HG03558 (cell line): ENCODE measurements at regions not wholly inside any gene's neighbourhood (a gene's known extent, or its start where the extent isn't known, plus 50 kb on each side); places are given as distances from the start of the nearest gene placed in this dataset.

Experiments used
- ATAC-seq: cut with Tn5 transposase; IDR thresholded peaks from one replicate; pipeline ENCODE4 v1.9.1; 2021; ENCODE audit warnings: moderate number of reproducible peaks; ENCODE audit not compliant: unreplicated experiment; ENCODE audit errors: extremely low read depth

- ATAC-seq = no peak
These were observed 175.9 kb upstream of the LRIG3 start for GRCh38 chr12:59096246-59096645.

DNA sequence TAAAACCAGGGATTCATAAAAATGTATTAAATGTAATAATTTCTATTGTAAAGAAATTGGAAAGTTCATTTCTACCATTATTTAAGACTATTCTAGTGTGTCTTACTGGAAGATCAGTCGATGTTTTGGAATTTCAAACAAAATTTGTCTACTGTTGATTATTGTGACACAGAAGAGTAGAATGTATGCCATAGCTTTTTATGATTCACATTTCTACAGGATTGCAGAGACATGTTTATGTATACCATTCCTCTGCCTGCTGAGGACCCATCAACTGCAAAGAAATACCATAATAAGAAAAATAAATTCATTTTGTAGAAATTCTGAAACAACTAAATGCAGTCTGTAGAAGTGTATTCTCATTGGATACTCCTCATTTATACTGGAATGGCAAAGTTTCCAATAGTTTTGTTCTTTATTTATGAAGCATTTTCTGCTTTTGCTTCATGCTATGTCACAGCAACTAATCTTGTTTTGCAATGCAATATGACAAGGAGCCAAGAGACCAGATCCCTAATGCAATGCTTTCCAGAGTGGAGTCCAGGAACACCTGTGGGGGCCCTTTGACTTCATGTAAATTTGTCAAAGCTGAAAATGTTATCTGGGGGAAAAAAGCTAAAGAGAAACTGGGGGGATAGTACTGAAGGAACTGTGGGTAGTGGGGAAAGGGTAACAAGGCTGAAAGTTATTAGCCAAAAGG, 172.9 kb upstream of the LRIG3 start:
- ATAC-seq = no peak

GRCh38 chr12:59088673-59089072, 168.4 kb upstream of the LRIG3 start:
- no peak for ATAC-seq

DNA sequence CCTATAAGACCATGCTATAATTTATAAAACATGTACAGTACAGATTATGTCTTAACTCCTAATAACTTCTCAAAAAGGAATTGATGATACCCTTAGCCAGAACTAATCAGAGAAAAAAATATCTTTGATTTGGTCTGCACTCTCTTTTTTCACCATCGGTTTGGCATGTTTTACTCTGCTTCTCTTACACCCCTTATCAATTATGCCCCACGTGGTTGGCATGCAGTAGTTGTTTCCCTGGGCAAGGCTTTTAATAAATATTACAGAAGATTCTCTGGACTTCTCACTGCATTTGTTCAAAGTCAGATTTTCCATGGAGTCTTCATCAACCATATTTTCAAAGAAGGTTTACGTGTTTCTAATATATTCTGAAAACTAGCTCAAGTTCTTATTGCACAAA, 167.4 kb upstream of the LRIG3 start:
- ATAC-seq = no peak

DNA sequence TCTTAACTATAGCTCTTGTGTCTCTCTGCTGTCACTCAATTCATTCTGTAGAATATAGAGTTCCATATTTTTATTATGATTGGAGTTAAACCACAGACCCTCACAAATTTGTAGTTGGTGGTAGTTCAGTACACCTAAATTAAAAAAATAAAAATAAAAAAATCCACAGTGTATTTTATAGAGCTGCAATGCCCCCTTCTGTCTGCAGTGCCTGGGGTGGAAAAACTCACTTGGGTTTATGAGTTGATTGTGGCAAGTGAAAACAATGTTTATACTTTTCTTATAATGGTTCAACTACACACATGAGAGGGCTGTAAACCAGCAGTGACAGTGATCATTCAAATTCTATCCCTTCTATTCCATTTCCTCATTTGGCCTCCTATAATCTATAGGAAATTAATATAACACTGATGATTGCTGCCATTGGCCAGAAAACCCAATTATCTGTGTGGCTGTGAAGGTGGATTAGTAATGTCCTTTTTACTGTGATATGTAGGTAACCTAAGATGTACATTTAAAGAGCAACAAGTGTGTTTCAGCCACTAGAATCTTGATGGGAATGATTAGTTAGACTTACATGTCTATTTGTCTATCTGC, 166.9 kb upstream of the LRIG3 start:
- ATAC-seq = no peak

DNA sequence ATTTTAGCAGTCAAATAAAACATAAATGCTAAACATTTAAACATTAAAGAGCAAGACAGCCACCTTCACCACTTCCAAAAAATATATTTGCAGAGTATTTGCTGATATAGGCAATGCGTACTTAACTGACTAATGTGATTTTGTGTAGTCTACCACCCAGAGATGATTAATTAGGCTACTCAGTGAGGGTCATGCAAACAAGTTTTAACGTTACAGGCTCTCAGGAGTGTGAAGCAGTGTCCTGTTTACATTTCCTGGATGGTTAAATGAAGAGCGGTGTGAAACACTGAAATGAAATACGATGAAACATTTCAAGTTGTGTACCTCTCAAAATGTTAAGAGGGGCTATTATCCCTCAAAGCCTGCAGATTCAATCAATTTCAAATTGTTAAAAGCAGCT, 165.8 kb upstream of the LRIG3 start:
- no peak for ATAC-seq

DNA sequence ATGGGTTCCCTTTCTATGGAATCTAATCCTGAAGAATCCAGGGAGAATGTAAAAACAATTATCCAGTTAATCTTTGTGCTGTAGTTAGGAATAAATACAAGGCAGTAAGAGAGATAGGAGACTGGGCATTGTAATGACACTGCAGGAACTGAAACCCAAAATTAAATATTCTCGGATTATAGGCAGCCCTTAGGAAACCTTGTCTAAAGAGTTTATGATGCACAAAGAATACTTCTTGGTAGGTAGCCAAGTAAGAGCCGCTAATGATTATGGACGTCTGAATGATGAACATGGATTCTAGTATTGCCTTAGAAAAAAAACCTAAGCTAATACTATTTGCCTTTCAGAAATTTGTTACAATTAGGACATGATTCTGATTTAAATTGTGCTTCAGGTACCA, 165.4 kb upstream of the LRIG3 start:
- no peak for ATAC-seq

DNA sequence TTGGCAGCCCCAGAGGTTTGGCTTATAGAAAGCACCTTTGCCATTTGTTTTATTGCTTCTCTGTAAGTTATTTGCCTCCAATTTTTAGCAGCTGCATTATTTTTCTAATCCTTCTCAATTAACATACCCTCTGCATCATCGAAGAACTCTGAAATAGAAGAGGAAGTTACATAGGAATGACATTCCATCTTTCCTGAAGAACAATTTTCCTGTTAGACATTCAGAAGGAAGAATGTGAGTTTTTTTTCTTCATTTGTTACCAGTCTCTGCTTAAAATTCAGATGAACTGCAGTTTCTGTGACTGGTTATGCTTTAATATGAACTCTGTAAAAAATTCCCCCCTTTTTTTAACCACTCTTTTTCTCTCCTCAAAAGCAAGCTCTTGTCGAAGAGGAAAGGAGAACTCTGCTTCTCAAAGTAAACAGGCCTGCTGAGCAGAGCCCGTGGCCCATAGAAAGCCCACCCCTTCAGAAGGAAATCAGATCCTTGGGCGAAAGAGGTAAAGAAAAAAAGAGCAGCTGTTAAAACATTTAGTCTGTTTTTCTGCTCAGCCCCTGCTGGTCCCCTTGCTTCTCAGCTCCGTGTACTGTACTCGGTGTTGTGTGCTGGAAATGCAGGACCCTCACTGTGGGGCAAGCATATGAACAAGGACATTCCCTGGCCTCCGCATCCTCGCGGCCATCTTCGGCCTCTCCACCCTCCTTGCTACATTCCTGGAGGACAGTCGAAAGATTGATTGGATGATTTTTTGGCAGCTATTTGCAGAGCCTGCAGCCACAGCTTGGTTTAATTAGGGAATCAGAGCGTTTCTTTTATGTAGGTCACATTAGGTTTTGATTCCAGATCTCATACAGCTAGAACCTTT, 164.4 kb upstream of the LRIG3 start:
- no peak for ATAC-seq

DNA sequence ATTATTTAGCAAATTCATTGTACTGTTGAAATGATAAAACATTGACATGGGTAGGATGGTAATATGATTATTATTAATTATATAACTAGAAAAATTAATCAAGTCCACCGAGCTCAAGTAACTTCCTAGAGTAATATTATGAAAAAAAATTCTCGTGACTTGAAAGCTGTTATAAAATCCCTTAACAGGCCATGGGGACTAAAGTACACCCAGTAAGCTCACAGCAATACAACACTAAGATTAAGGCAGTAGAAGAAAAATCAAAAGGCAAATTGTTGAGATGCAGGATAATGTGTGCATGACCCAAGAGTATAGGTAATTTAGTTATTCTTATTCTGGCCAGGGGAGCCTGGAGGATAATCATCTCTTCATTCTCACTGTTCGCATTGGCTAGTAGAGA, 162.6 kb upstream of the LRIG3 start:
- no peak for ATAC-seq

DNA sequence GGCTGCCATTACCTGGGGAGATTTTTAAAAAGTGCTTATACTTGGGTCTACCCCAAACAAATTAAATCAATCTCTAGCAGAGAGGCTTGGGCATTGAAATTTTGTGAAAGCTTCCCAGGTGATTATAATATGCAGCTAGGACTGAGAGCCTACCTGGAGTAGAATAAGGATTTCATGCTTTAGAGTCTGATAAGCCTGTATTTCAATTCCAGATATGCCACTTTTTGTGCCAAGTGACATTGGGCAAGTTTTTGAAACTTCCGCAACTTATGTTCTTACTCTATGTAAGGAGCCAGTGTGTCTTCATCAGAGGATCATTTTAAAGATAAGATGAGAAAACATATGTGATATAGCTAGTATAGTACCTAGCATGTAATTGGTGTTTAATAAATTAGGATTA, 159.8 kb upstream of the LRIG3 start:
- no peak for ATAC-seq

- no peak for ATAC-seq
These were observed 159.2 kb upstream of the LRIG3 start for GRCh38 chr12:59079472-59079871.

- ATAC-seq = no peak
These were observed 158.7 kb upstream of the LRIG3 start for GRCh38 chr12:59079002-59079401.

GRCh38 chr12:59077575-59078426, 157.5 kb upstream of the LRIG3 start:
- no peak for ATAC-seq

- ATAC-seq = no peak
These were observed 156.8 kb upstream of the LRIG3 start for GRCh38 chr12:59077153-59077552.

DNA sequence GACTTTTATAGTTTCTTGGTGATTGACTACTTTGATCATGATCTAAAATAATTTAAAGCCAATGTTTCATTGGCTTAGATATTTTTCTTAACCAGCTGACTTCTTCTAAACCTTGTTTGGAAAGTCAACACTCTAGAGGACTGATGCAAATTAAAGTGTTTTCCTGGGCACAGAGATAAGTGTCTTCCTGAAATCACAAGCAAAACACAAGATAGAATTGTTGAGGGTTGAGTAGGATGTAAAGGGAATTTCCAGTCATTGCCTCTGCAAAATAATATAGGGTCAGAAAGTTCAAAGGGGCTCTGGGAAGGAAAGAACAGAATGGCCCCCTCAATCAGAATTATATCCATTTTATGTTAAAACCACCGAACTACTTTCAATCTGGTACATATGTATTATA, 156.3 kb upstream of the LRIG3 start:
- ATAC-seq = no peak

DNA sequence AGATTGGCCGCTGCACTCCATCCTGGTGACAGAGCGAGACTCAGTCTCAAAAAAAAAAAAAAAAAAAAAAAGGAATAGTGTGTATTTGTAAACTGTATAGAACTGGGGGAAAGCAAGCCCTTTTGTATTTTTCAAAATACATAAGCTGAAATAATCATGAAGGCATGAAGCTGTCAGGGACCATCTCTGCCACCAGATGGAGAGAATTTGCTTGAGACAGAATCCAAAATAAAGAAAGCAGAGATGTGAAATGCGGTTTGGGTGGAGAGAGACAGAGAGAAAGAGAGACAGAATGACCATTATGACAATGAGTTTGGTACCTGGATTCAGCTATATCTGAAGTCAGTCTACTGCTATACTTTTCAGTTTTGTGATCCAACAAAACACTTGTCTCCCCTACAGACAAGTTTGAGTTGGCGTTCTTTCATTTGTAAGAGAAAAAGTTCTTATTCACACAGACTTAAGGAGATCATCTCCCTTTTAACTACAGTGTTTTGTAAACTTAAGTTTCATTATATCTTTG, 155.7 kb upstream of the LRIG3 start:
- no peak for ATAC-seq

GRCh38 chr12:59075141-59075540, 154.8 kb upstream of the LRIG3 start:
- no peak for ATAC-seq

GRCh38 chr12:59070322-59070933, 150.1 kb upstream of the LRIG3 start:
- no peak for ATAC-seq

DNA sequence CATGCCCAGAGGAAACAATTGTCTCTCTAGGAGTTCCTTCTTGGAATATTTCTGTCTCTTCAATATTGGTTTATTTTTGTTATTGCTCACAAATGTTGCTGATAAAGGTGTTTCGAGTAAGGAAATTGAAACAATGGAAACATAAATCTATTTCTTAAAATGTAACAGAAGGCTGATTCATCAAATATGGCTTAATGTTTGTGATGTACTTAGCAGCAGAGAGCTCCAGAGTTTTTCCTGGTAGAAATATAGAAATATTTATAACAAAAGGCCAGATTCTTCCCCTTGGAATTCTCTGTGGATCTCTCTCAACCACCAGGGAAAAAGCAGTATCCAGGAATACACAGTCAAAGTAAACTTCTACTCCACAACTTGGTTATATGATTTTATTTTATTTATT, 149.2 kb upstream of the LRIG3 start:
- ATAC-seq = no peak

DNA sequence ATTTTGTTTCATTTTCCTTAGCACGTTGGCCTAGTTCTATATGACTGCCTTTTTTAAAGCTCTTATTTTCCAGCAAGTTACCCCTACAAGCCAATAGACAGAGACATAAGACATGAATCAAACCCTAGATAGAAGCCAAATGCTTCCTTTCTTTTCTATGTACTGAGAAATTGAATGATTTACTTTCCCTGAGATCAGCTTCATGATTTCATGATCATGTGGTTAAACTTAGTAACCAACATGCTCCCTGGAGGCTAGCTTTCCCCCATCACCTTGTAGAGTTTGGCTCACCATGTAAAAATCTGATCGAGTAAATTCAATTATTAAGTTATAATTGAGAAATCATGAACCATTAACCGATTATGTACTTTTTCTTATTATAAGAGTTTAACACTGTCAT, 148.1 kb upstream of the LRIG3 start:
- ATAC-seq = no peak
